Esophagus squamous epithelium (tissue), 4 donors: ENCODE measurements at regions not wholly inside any gene's neighbourhood (a gene's known extent, or its start where the extent isn't known, plus 50 kb on each side); places are given as distances from the start of the nearest gene placed in this dataset.

ENCODE experiments used
- CTCF ChIP-seq, 6 experiments: fragments of 450-650 bp in 4 of 6; fragments of 200-600 bp in 2 of 6; sonication (generic) in 2 of 6; IDR thresholded peaks; one replicate each; pipeline ENCODE4 v1.5.1; 2016 to 2019; ENCODE audit warnings: antibody characterized with exemption in 6 of 6, mild to moderate bottlenecking in 4 of 6, moderate library complexity in 4 of 6
- POLR2A ChIP-seq, 4 donors: fragments of 450-650 bp; IDR thresholded peaks; one replicate each; pipeline ENCODE4 v1.6.1; 2017; ENCODE audit warnings: antibody characterized with exemption in 4 of 4, mild to moderate bottlenecking in 4 of 4, moderate library complexity in 3 of 4

GRCh38 chr3:192038726-192039125 lies 577.8 kb downstream of the PYDC2 start:
- TF ChIP-seq CTCF (IDR thresholded peaks at IDR 0.05) (no peak), POLR2A (IDR thresholded peaks at IDR 0.05) (no peak)
